ENCODE measurements at regions not wholly inside any gene's neighbourhood (a gene's known extent, or its start where the extent isn't known, plus 50 kb on each side); places are given as distances from the start of the nearest gene placed in this dataset.

GRCh38 chr3:74510261-74510818 lies 104.1 kb downstream of the CNTN3 start:
- Histone ChIP-seq H3K27ac (no peak overlapping the region), H3K4me3 (no peak overlapping the region), H3F3A (ENCODE audit: low read depth) (no peaks in the 10 kb centered on the region), H3K36me3 (no peaks in the 10 kb centered on the region), H2AFZ (replicated peaks) (peak overlapping the region; percentile 19), H3K9me3 (ENCODE audit: low read depth) (no peaks in the 10 kb centered on the region), H3K4me2 (no peak overlapping the region), H3K79me2 (ENCODE audit: low read depth) (no peaks in the 10 kb centered on the region), H4K20me1 (ENCODE audit: low read depth) (no peaks in the 10 kb centered on the region), H3K27me3 (no peaks in the 10 kb centered on the region), H3K9ac (no peak overlapping the region), H3K4me1 (no peaks in the 10 kb centered on the region)
- Mint-ChIP-seq H3K4me1 (no peaks in the 10 kb centered on the region), H3K4me3 (no peak overlapping the region), H3K9me3 (no peaks in the 10 kb centered on the region), H3K36me3 (no peaks in the 10 kb centered on the region), H3K27ac (no peak overlapping the region), H3K27me3 (ENCODE audit: insufficient read depth, low read depth) (no peaks in the 10 kb centered on the region)
- DNase-seq (ENCODE audit: low spot score) = no peak
- no peak for TF ChIP-seq CTCF (IDR thresholded peaks at IDR 0.05)
- no peak for TF ChIP-seq EZH2 (IDR thresholded peaks at IDR 0.05)
- no peak for TF ChIP-seq EZH2phosphoT487 (IDR thresholded peaks at IDR 0.05)

GRCh38 chr3:74507691-74508090 lies 106.8 kb downstream of the CNTN3 start:
- no peaks in the 10 kb centered on the region for H3K9me3 ChIP-seq (ENCODE audit: low read depth)
- H3K27ac ChIP-seq = no peak overlapping the region
- H3K9ac ChIP-seq = no peak overlapping the region
- H3K36me3 Mint-ChIP-seq = no peaks in the 10 kb centered on the region
- no peak for DNase-seq (ENCODE audit: low spot score)
- H3K27ac Mint-ChIP-seq = no peak overlapping the region
- H3K9me3 Mint-ChIP-seq = no peaks in the 10 kb centered on the region
- H3K27me3 Mint-ChIP-seq (ENCODE audit: insufficient read depth, low read depth) = no peaks in the 10 kb centered on the region
- no peak overlapping the region for H3K4me2 ChIP-seq
- no peak overlapping the region for H3K4me3 ChIP-seq
- H3K36me3 ChIP-seq = no peaks in the 10 kb centered on the region
- H3K4me3 Mint-ChIP-seq = no peak overlapping the region
- H4K20me1 ChIP-seq (ENCODE audit: low read depth) = no peaks in the 10 kb centered on the region
- no peak for TF ChIP-seq EZH2 (IDR thresholded peaks at IDR 0.05)
- TF ChIP-seq EZH2phosphoT487 (IDR thresholded peaks at IDR 0.05) = no peak
- no peak for TF ChIP-seq CTCF (IDR thresholded peaks at IDR 0.05)
- H3K4me1 Mint-ChIP-seq = peaks cover under 1% of the 10 kb centered on the region
- no peaks in the 10 kb centered on the region for H3K79me2 ChIP-seq (ENCODE audit: low read depth)
- no peaks in the 10 kb centered on the region for H3K4me1 ChIP-seq
- H2AFZ ChIP-seq (replicated peaks) = no peak overlapping the region
- no peaks in the 10 kb centered on the region for H3K27me3 ChIP-seq
- no peaks in the 10 kb centered on the region for H3F3A ChIP-seq (ENCODE audit: low read depth)

GRCh38 chr3:74506246-74506645 lies 108.2 kb downstream of the CNTN3 start:
- Mint-ChIP-seq H3K27me3 (ENCODE audit: insufficient read depth, low read depth) (no peaks in the 10 kb centered on the region), H3K9me3 (no peaks in the 10 kb centered on the region), H3K4me3 (no peak overlapping the region), H3K36me3 (no peaks in the 10 kb centered on the region), H3K4me1 (peaks cover 4% of the 10 kb centered on the region), H3K27ac (no peak overlapping the region)
- H3F3A ChIP-seq (ENCODE audit: low read depth) = no peaks in the 10 kb centered on the region
- TF ChIP-seq CTCF (IDR thresholded peaks at IDR 0.05) = no peak
- no peak for TF ChIP-seq EZH2 (IDR thresholded peaks at IDR 0.05)
- TF ChIP-seq EZH2phosphoT487 (IDR thresholded peaks at IDR 0.05) = no peak
- DNase-seq (ENCODE audit: low spot score) = no peak
- H3K4me3 ChIP-seq = no peak overlapping the region
- H3K79me2 ChIP-seq (ENCODE audit: low read depth) = no peaks in the 10 kb centered on the region
- H2AFZ ChIP-seq (replicated peaks) = no peak overlapping the region
- no peak overlapping the region for H3K9ac ChIP-seq
- H3K9me3 ChIP-seq (ENCODE audit: low read depth) = no peaks in the 10 kb centered on the region
- H4K20me1 ChIP-seq (ENCODE audit: low read depth) = no peaks in the 10 kb centered on the region
- no peak overlapping the region for H3K4me2 ChIP-seq
- no peaks in the 10 kb centered on the region for H3K36me3 ChIP-seq
- H3K27me3 ChIP-seq = no peaks in the 10 kb centered on the region
- H3K4me1 ChIP-seq = no peaks in the 10 kb centered on the region
- H3K27ac ChIP-seq = no peak overlapping the region

Measured in neural progenitor cell (in vitro differentiated cells).